HG03064 (cell line): ENCODE measurements at regions not wholly inside any gene's neighbourhood (a gene's known extent, or its start where the extent isn't known, plus 50 kb on each side); places are given as distances from the start of the nearest gene placed in this dataset.

Experiments
- ATAC-seq: cut with Tn5 transposase; IDR thresholded peaks from one replicate; pipeline ENCODE4 v1.9.1; 2021; ENCODE audit warnings: low read depth; ENCODE audit not compliant: unreplicated experiment

DNA sequence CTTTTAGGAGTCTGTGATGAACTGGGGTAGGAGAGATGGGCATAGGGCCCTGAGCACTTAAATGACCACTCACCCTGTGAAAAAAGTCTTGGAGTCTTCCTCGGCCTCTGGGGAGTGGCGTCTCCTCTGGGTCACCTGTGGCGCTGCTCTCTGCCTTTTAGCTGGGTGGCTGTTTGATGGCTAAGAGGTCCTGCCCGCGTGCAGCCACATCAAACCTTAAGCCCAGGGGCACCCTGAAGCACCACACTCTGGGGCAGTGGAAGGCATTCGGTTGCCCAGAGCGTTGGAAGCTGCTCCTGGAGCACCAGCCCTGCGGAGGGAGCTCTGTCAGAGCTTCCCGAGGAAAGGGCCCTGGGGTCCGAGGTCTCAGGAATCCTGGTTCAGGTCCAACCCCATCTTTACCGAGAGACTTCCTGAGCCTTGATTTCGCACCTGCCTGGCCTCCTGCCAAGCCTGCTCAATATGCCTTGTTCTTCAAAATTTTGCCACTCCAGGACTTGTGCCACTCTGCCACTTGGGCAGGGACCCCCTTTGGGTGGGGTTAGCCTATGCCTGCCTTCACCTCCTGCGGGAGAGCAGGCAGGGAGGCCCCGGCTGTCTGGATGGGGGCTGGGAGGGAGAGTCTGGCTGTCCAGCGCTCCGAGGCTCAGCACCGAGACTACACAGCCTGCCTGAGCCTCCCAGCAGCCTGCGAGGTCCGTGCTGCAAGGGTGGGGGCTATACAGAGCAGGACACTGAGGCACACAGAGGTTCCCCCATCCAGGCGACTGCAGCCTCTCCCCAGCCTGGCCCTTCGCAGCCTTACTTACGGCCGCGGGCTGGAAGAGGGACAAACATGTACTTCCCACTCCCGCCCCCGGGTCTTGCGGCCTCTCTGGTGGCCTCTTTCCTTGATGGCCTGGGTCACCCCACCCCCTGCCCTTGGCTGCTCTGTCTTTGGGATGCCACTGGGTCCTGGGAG is 63.4 kb upstream of the RNU6ATAC start:
- ATAC-seq: no peak

DNA sequence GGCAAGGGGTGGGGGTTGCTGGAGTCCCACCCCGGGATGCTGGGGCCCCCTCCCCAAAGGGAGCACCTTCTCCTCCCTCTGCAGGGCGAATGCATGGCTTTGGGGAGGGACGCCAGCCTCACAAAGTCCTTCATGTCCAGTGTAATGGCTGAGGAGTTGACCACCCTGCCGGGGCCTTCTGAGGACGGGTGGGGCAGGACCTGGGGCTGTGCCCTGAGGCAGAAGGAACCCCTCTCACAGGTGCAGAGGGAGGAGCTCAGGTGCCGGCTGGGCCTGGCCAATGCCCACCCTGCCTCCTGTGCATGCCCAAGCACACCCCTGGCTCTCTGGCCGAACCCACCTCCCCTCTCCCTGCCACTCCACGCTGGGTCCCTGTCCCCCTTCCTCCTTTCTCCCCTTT is 64.3 kb upstream of the RNU6ATAC start:
- ATAC-seq: no peak

DNA sequence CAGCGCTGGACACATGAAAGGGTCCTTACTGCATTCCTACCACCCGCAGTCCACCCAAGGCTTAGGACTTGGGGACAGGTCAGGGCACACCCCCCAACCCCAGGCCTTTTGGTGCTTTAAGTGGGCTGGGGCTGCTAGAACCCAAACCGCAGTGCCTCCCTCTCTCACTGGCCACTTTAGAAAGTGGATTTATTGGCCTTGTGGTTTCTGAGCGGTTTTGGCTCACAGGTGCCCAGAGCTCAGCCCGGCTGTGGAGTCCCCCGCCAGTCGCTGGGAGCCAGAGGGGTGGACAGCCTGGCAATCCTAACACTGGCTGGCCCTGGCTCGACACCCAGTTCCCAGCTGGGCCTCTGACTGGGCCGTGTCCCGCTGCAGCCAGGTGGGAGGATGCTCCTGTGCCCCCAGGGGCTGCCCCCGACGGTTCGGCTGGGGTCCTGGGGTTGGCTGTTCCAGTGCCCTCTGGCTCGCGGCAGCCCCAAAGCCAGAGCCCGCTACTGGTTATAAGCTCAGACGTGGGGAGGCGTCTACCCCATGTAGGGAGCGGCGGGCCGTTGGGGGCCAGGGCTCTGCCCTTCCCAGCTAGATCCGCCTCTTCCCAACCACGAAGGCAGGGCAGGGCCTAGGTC is 65.2 kb upstream of the RNU6ATAC start:
- no peak for ATAC-seq

DNA sequence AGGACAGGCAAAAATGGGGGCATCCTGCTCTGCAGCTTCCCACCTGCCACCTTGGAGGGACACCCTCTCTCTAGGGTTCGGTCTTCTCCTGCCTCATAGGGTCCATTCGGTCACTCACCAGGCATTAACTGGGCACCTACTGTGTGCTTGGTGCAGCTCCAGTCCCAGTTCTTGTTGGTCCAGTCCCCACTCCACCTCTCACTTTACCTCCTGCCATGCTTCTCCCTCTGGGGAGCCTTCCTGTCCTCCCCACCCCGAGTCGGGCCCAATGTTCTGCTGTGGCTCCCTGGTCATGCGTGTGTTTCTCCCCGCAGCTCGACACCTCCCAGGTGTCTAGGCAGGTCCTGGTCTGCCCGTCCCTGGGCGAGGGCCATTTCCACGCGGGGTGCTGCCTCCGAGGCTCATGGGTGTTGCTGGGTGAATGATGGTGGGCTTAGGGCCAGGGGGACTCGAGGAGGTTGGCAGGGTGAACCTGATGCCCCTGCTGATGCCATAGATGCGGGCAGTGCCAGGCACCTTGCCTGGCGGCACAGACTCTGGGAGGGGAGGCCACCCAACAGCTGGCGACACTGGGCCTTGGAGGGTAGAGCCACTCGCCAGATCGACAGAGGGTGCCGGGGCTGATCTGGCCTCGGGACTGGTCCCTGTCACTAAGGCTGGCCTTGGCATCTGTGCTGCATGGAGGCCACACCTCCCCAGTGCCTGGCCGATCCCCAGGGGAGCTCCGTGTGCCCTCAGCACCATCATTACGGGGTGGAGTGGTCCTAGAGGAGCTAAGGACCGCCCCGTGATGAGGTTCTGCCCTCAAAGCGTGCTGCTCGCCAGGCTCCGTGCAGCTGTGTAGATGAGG is 66.0 kb upstream of the RNU6ATAC start:
- ATAC-seq: no peak

DNA sequence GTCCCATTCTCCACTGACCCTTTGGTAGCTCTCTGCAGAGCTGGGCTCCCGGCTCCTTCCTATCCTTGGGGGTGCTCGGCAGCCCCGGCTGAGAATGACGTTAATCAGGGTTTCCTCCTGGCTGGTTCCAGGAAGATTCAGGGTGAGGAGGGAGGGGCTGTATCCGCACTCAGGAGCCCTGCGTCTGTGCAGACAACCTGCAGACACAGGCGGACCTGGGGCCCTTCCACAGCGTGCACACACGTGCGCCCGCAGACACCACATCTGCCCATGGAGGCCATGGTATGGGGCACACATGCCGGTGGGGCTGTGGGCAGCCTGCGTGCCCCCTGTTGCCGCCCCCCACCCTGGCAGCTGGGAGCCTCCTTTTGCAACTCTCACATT is 66.6 kb upstream of the RNU6ATAC start:
- ATAC-seq: no peak

DNA sequence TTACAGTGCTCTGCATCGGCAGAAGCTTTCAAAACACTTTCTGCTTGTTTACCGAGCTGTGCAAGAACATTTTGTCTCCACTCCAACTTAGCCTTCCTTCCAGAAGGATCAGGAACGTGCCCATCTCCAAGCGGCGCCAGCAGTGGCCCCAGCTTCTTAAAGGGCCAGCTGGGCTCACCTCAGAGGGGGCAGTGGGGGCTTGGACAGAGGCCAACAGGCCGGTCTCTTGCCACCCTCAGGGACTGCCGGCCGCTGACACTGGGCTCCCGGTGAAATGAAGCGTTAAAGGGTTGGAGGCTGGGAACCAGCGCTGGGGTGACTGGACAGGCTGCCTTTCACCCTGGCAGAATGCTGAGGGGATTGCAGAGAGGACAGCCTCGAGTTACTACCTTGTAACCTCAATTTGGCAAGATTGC is 67.0 kb upstream of the RNU6ATAC start:
- no peak for ATAC-seq

DNA sequence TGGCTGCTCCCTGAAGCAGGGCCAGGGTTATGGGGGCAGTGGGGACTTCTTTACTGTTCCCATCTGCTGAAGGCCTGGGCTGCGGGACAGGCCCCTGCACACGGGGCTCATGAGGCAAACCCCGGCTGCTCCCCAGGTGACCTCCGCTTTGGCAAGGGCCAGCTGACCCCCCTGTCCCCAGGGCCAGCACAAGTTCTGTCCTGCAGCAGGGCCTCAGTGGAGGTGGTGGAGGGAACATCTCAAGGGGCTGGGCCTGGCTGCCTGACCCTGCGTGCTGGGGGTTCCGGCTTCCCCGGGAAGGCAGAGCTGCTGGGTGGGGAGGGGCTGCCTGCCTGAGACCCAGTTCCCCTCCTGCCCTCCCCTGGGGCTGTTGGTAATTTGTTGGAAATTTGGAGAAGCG is 67.4 kb upstream of the RNU6ATAC start:
- ATAC-seq: no peak

DNA sequence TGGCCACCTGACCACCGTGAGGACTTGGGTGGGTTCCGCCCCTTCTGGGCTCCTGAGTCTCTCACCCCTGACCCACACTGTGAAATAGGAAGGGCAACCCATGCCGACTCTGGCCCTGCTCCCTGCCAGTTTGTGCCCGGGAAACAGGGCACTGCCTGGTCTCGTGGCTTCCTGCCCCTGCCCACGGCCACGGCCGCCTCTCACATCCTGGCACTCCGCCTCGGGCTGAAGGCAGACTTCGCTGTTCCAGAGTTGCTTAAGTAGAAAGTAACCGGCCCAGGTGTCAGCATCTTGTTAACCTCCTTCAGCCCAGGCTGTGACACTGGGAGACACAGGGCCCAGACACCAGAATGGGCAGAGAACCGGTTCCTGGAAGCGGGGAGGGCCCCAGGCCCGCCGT is 68.7 kb upstream of the RNU6ATAC start:
- ATAC-seq: no peak

DNA sequence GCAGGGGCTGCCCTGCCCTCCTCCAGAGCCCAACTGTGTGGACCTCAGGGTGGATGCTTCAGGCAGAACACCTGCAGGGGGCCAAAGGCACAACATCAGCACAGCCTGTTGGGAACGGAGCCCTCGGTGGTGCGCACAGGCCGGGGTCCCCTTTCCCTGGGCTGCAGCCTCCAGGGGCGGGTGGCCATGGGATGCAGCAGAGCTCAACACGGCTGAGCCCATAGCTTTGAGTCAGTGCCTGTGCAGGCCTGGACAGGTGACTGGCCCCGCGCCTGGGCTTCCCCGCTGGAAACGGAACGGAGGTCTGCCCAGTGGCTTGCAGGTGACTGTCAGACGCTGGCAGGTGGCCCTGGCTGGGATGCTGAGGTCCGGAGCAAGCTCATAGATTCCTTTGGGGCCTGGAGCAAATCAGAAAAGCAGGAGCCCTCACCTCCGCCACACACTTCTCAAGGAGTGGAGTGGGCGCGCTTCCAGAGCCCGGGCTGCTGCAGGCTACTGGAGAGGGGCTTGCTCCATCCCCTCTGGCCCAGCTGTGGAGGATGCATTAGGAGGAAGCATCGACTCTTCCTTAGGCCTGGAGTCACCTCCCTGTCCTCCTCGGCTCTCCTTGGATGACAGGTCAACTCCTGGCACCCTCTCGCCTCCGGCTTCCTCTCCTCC is 69.8 kb upstream of the RNU6ATAC start:
- no peak for ATAC-seq

DNA sequence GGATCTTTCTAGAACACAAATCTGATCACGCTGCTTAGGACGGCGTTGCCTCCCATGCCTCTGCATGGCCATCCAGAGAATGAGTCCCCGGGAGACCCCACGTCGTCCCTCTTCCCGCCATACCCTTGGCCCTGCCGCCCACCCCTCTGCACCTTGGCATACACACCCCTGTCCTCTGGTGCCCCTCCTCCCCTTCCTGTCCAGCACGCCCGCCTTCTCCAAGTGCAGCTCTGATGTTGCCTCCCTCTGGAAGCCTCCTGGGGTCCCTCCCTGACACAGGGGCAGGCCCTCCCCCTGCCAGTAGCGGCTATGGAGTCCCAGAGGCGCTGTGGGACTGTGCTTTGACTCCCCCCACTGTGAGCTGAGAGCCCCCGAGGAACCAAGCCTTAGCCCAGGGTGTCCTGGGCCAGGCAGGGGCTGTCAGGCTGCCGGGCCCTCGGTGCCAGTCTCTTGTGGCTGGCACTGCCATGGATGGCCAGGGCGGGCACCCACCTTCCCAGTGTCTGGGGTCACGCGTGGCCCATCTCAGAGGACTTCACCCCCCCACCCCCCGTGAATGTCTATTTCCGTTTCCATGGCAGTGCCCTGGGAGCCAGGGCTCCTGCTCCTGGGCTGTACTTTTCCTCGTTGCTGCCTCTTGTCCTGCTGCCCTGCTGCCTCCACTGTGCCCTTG is 70.5 kb upstream of the RNU6ATAC start:
- ATAC-seq: no peak

DNA sequence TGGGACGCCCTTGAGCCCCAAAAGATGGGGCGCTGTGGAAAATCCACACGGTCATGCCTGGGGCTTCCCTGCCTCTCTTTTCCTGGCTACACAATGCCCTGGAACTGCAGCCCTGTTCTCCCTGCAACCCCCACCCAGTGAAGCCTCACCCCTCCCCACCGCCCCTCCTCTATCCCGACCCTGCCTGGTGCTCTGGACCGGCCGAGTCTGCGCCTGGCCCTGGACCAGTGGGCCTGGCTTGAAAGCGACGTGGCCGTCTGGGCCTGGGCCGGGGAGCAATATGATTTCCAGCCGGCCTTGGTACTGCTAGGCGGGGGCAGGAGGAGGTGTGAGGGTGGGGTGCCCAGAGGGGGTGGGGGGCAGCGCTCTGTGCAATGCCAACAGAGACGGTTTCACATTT is 71.0 kb upstream of the RNU6ATAC start:
- ATAC-seq: no peak

DNA sequence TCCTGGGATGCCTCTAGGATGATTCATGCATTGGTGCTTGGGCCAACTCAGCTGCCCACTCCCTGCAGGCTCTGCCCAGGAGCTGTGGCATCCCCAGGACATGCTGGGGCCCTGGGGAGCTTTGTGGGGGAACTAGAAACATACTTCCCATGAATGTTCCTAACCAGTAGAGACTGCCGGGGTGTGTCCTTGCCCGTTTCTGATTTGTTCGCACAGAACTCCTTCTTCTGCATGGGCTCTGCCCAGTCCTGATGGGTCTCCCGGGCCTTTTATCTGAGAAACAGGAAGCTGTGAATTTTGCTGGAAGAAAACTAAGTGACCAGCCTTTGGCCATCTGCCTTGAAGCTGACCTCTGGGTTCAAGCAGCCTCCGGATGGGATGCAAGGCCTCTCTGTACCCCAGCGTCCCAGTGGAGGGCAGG is 71.6 kb upstream of the RNU6ATAC start:
- no peak for ATAC-seq

DNA sequence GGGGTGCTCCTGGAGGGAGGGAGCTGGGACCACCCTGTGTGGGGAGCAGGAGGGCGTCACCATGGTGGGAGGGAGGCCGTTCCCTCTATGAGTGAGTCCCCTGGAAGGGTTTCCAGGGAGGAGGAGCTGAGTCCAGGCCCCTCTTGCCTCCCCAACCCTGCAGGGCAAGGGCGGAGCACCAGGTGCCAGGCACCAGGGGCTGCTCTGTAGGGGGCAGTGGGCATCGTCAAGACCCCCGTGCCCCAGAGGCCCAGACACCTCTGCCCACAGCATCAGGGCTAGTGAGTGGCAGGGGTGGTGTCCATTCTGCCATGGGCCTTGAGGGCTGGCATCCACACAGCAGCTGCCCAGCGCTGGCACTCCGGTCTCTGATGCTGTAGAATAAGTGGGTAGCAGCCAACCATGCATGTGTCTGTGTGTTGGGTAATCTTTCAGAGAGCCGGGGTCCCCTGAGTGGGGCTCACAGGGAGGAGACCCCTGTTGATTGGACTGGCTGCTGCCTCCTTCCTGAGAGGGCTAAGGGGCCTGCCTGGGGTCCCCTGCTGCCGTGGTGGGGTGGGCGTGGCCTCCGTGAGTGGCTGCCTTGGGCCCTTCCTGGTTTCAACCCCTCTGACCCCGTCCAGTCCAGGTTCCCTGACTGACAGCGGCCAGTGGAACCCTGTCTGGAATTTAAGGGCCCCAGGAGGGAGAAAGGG is 72.7 kb upstream of the RNU6ATAC start:
- no peak for ATAC-seq

DNA sequence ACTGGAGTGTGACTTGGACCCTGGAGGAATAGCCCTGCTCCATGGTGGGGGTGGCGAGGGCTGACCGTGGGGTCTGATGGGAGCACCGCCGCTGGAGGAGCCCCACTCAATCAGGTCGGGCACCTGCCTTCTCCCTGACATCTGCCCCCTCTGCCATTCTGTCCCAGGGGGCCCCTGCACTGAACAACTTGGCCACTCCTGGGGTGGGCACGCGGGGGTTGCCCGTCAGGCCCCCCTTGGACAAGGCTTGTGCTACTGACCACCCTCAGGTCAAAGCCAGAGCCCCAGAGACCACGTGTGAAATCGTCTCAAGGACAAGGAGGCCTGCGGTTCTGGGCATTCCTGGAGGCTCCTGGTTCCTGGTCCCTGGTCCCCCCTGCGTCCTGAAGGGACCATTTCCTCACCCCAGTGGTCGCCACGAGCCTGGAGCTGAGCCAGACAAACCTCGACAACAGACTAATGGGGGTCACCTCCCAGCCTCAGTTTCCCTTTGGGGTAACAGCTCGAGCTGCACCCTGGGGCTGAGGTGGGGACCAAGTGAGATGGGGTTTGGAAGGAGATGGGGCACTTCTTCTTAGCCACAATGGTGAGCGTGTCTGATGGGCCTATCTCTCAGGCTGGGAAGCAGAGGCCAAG is 73.4 kb upstream of the RNU6ATAC start:
- ATAC-seq: no peak

DNA sequence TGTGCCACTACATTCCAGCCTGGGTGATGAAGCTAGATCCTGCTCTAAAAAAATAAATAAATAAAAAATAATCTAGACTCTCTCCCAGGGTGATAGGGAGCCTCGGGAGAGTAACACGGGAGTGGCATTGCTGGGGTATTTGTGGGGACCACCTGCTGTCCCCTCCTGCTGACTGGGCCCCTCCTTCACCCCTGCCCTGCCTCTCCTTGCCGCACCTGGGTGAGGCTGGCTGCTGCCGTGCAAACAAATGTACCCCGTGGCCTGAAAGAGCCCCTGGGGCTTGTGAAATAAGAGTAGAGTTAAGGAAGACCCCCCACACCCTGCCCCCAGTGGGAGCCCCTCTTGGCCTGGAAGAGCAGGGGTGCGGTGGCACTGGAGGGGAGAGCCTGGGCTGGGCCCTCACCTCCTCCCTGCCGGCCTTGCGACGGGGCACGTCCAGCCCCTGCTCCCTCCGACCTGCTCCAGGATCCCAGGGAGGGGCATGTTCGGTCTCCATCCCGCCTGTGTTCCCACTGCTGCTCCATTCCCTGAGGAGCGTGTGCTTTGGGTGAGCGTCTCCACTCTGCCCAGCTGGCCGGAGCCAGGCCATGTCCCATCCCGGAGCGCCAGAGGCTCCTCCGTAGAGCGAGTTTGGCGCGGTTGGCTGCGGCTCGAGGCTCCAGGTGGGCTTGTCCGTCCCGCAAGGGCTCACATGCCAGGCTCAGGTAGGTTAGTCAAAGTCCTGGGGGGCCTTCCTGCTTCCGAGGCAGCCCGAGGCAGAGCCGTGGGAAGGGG is 75.0 kb upstream of the RNU6ATAC start:
- no peak for ATAC-seq

DNA sequence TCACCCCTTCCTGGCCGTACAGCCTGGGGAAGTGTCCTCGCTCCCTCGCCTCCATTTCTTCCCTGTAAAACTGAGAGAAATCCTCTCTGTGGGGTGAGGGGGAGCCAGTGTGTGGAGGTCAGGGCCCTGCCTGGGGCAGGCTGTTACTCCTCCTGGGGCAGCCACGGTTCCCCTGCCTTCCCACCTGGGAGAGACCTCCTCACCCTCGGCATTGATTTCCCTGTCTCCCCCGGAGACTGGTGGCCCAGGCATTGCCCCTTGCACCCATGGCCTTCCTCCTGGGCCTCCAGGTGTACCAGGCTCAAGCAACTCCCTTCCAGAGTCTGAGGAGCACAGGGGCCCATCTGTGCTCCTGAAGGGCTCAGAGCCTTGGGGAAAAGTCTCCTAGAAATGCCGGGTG is 75.6 kb upstream of the RNU6ATAC start:
- no peak for ATAC-seq

DNA sequence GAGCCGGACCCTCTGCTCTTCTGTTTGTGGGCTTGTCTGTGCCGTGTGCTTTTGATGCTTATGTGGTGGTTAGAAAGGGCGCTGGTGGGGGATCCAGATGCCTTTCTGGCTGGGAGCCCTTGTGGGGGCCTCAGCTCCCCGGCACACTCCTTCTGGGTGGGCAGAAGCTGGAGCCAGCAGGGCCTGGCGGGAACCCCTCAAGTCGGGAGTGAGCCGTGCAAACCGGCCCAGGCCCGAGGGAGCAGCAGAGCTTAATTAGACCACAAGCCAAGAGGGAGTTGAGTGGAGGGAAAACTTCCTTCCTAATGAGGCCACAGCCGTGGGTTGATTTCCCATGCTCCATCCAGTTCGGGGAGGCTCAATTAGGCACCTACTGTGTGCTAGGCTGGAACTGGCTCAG is 76.0 kb upstream of the RNU6ATAC start:
- no peak for ATAC-seq

DNA sequence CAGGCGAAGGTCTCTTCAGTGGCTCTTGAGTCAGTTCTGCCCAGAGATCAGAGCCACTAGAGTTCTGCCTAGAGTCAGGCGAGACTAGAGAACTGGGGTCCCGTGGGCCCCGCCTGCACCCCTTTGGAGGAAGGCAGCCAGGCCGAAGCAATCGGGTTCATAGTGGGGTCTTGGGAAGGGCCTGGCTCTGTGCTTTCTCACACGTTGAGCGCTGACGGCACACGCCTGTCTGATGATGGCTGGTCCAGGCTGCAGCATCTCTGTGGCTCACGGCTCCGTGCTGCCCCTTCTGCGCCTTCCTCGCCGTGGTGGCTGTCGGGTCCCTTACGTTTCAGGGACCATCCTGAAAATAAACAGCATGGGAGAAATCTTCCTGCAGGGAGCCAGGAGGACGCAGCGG is 78.3 kb upstream of the RNU6ATAC start:
- no peak for ATAC-seq
